Smooth muscle cell (in vitro differentiated cells): ENCODE measurements at regions not wholly inside any gene's neighbourhood (a gene's known extent, or its start where the extent isn't known, plus 50 kb on each side); places are given as distances from the start of the nearest gene placed in this dataset.

Experiments
- DNase-seq: peaks from one replicate; lab custom pipeline; 2025; ENCODE audit not compliant: unreplicated experiment; lab: John Stamatoyannopoulos, UW
- H2AFZ ChIP-seq: fragments of 200-600 bp; sonication (generic); 2 replicates; pipeline ENCODE4 v1.6.0; 2016; ENCODE audit warnings: antibody characterized with exemption, low read depth, mild to moderate bottlenecking
- H3F3A ChIP-seq: fragments of 200-600 bp; sonication (generic); 2 replicates; pipeline ENCODE4 v1.6.0; 2017; ENCODE audit warnings: antibody characterized with exemption, low read depth
- H3K27ac ChIP-seq: fragments of 200-600 bp; sonication (generic); 2 replicates; pipeline ENCODE4 v1.5.1; 2016; ENCODE audit warnings: low read depth, mild to moderate bottlenecking
- H3K27me3 ChIP-seq: fragments of 200-600 bp; sonication (generic); 2 replicates; pipeline ENCODE4 v1.6.1; 2016; ENCODE audit warnings: low read depth, mild to moderate bottlenecking
- H3K36me3 ChIP-seq: fragments of 200-600 bp; sonication (generic); 2 replicates; pipeline ENCODE4 v1.5.1; 2016; ENCODE audit warnings: low read depth
- H3K4me1 ChIP-seq: fragments of 200-600 bp; sonication (generic); 2 replicates; pipeline ENCODE4 v1.5.1; 2016; ENCODE audit warnings: low read depth
- H3K4me2 ChIP-seq: fragments of 200-600 bp; sonication (generic); 2 replicates; pipeline ENCODE4 v1.6.0; 2016; ENCODE audit warnings: mild to moderate bottlenecking
- H3K4me3 ChIP-seq: fragments of 200-600 bp; sonication (generic); 2 replicates; pipeline ENCODE4 v1.5.1; 2016; ENCODE audit warnings: mild to moderate bottlenecking
- H3K79me2 ChIP-seq: fragments of 200-600 bp; sonication (generic); 2 replicates; pipeline ENCODE4 v1.6.0; 2016; ENCODE audit warnings: low read depth, mild to moderate bottlenecking
- H3K9ac ChIP-seq: fragments of 200-600 bp; sonication (generic); 2 replicates; pipeline ENCODE4 v1.6.0; 2016; ENCODE audit warnings: low read depth
- H3K9me3 ChIP-seq: fragments of 200-600 bp; sonication (generic); replicated peaks from 2 replicates; pipeline ENCODE4 v1.5.1; 2016; ENCODE audit warnings: low read depth
- H4K20me1 ChIP-seq: fragments of 200-600 bp; sonication (generic); 2 replicates; pipeline ENCODE4 v1.6.0; 2016; ENCODE audit warnings: low read depth
- WGBS: methylation state at CpG from one replicate; pipeline ENCODE4 v1.1.7; 2016; ENCODE audit warnings: low lambda C conversion rate; 5-methylcytosine and 5-hydroxymethylcytosine counted together
- TF ChIP-seq, protein P1 (sequence below): fragments of 200-600 bp; sonication (generic); IDR thresholded peaks from 2 replicates; pipeline ENCODE4 v1.5.1; 2017; ENCODE audit warnings: borderline replicate concordance, mild to moderate bottlenecking, antibody characterized with exemption; ENCODE audit not compliant: insufficient read depth, poor library complexity, severe bottlenecking

GRCh38 chr2:181805228-181806038 lies 86.1 kb upstream of the ITPRID2 start:
- DNase-seq: no peak
- Histone ChIP-seq H3K27me3 (no peaks in the 10 kb centered on the region), H3K9me3 (no peaks in the 10 kb centered on the region), H3K79me2 (no peaks in the 10 kb centered on the region), H3K4me2 (peak overlapping the region; percentile 49), H3K4me3 (no peak overlapping the region), H4K20me1 (no peaks in the 10 kb centered on the region), H2AFZ (peak overlapping the region; percentile 20), H3F3A (peaks cover 3% of the 10 kb centered on the region), H3K4me1 (peaks cover 18% of the 10 kb centered on the region), H3K27ac (peak overlapping the region; percentile 76), H3K9ac (no peak overlapping the region), H3K36me3 (no peaks in the 10 kb centered on the region)
- TF ChIP-seq, protein P1, sequence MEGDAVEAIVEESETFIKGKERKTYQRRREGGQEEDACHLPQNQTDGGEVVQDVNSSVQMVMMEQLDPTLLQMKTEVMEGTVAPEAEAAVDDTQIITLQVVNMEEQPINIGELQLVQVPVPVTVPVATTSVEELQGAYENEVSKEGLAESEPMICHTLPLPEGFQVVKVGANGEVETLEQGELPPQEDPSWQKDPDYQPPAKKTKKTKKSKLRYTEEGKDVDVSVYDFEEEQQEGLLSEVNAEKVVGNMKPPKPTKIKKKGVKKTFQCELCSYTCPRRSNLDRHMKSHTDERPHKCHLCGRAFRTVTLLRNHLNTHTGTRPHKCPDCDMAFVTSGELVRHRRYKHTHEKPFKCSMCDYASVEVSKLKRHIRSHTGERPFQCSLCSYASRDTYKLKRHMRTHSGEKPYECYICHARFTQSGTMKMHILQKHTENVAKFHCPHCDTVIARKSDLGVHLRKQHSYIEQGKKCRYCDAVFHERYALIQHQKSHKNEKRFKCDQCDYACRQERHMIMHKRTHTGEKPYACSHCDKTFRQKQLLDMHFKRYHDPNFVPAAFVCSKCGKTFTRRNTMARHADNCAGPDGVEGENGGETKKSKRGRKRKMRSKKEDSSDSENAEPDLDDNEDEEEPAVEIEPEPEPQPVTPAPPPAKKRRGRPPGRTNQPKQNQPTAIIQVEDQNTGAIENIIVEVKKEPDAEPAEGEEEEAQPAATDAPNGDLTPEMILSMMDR: no peak
- WGBS: 45% methylated on average over 3 of the region's 3 CpGs

DNA sequence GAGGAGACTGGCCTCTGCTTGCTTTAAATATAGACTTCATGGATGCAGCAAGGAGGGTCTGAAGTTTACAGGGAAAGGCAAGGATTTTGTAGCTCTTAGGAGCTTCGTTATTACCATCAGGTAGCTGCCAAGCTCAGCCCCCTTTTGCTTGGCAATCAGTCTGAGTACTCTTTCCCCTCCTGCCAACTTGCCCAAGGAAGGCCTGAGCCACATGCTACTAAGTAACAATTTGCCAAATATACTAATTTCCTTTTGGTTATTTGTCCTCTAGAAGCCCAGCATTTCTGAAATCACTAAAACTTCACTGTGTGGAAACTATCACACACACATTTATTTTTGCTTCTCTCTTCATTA lies 85.5 kb upstream of the ITPRID2 start:
- WGBS: 73% methylated on average over 1 of the region's 1 CpG

DNA sequence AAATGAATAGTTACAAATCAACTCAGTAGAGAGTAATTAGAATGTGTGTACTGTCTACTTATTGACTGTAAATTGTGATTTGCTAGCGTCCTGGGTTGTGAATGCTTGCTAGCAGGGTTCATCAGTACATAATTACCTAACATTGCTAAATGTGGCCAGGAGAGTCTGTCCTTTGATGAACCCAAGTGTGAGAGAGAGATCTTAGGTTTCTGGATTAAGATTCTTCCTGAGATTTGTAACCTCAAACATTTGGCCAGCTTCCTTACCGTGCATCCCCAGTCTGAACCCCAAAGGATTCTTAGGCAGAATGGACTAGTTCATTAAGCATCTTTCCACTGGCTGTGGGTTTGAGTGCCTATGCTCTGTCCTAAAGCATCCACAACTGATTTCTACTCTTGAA lies 84.0 kb upstream of the ITPRID2 start:
- H3K9me3 ChIP-seq: no peaks in the 10 kb centered on the region
- H4K20me1 ChIP-seq: no peaks in the 10 kb centered on the region
- no peak overlapping the region for H3K4me3 ChIP-seq
- no peaks in the 10 kb centered on the region for H3K27me3 ChIP-seq
- no peak overlapping the region for H3K4me2 ChIP-seq
- H2AFZ ChIP-seq: no peak overlapping the region
- H3K9ac ChIP-seq: no peak overlapping the region
- 66% methylated on average over 2 of the region's 2 CpGs for WGBS
- no peak for DNase-seq
- no peak overlapping the region for H3K27ac ChIP-seq
- H3K36me3 ChIP-seq: no peaks in the 10 kb centered on the region
- H3F3A ChIP-seq: peaks cover 15% of the 10 kb centered on the region
- H3K4me1 ChIP-seq: peaks cover 27% of the 10 kb centered on the region
- TF ChIP-seq, protein P1: no peak
- no peaks in the 10 kb centered on the region for H3K79me2 ChIP-seq

More for the DNA sequence above, 85.5 kb upstream of the ITPRID2 start:
- no peaks in the 10 kb centered on the region for H4K20me1 ChIP-seq
- H3K79me2 ChIP-seq: no peaks in the 10 kb centered on the region
- peaks cover 24% of the 10 kb centered on the region for H3K4me1 ChIP-seq
- H3K4me2 ChIP-seq: no peak overlapping the region
- peak overlapping the region; percentile 20 for H2AFZ ChIP-seq
- peak overlapping the region; percentile 76 for H3K27ac ChIP-seq
- TF ChIP-seq, protein P1: no peak
- no peaks in the 10 kb centered on the region for H3K27me3 ChIP-seq
- H3K4me3 ChIP-seq: no peak overlapping the region
- no peak overlapping the region for H3K9ac ChIP-seq
- H3K36me3 ChIP-seq: no peaks in the 10 kb centered on the region
- H3F3A ChIP-seq: peaks cover 5% of the 10 kb centered on the region
- DNase-seq: no peak
- H3K9me3 ChIP-seq: no peaks in the 10 kb centered on the region
